ENCODE measurements at regions not wholly inside any gene's neighbourhood (a gene's known extent, or its start where the extent isn't known, plus 50 kb on each side); places are given as distances from the start of the nearest gene placed in this dataset.

- peak; percentile 44 for DNase-seq
- Mint-ChIP-seq H3K27me3 (ENCODE audit: insufficient read depth) (peaks cover 19% of the 10 kb centered on the region), H3K27ac (no peak overlapping the region), H3K4me3 (no peak overlapping the region), H3K4me1 (peaks cover 4% of the 10 kb centered on the region), H3K9me3 (peaks cover 2% of the 10 kb centered on the region), H3K36me3 (ENCODE audit: low read depth) (no peaks in the 10 kb centered on the region)
- WGBS, 2 experiments (ENCODE audit: insufficient coverage in 1 of 2, insufficient read length in 1 of 2) = 90 to 93% methylated on average over 3 to 8 of the region's 8 CpGs
- Histone ChIP-seq H3K36me3 (ENCODE audit: control insufficient read depth, insufficient read depth, low read length) (no peaks in the 10 kb centered on the region), H3K9ac (ENCODE audit: extremely low read depth, low read length, poor library complexity, severe bottlenecking) (no peak overlapping the region), H3K27me3 (ENCODE audit: control insufficient read depth, insufficient read depth, low read length, poor library complexity, severe bottlenecking) (no peaks in the 10 kb centered on the region), H3K27ac (ENCODE audit: low read depth, low read length) (no peak overlapping the region), H3K4me1 (ENCODE audit: control insufficient read depth, insufficient read depth, low read length) (no peaks in the 10 kb centered on the region), H3K4me3 (ENCODE audit: low read length) (no peak overlapping the region), H3K9me3 (ENCODE audit: control insufficient read depth, low read length) (peaks cover 13% of the 10 kb centered on the region)
- no peak for TF ChIP-seq CTCF (conservative IDR thresholded peaks at IDR 0.05)
Observed at GRCh38 chr3:126277629-126278378, 79.4 kb downstream of the KLF15 start.

GRCh38 chr3:126275620-126275904, 81.6 kb downstream of the KLF15 start:
- no peak for DNase-seq
- Mint-ChIP-seq H3K27ac (no peak overlapping the region), H3K27me3 (ENCODE audit: insufficient read depth) (peaks cover 16% of the 10 kb centered on the region), H3K4me3 (no peak overlapping the region), H3K9me3 (no peaks in the 10 kb centered on the region), H3K36me3 (ENCODE audit: low read depth) (no peaks in the 10 kb centered on the region), H3K4me1 (no peaks in the 10 kb centered on the region)
- Histone ChIP-seq H3K4me3 (ENCODE audit: low read length) (no peak overlapping the region), H3K4me1 (ENCODE audit: control insufficient read depth, insufficient read depth, low read length) (no peaks in the 10 kb centered on the region), H3K9ac (ENCODE audit: extremely low read depth, low read length, poor library complexity, severe bottlenecking) (no peak overlapping the region), H3K36me3 (ENCODE audit: control insufficient read depth, insufficient read depth, low read length) (no peaks in the 10 kb centered on the region), H3K27me3 (ENCODE audit: control insufficient read depth, insufficient read depth, low read length, poor library complexity, severe bottlenecking) (no peaks in the 10 kb centered on the region), H3K27ac (ENCODE audit: low read depth, low read length) (no peak overlapping the region), H3K9me3 (ENCODE audit: control insufficient read depth, low read length) (no peaks in the 10 kb centered on the region)
- 93 to 98% methylated on average over 2 of the region's 2 CpGs for WGBS, 2 experiments (ENCODE audit: insufficient coverage in 1 of 2, insufficient read length in 1 of 2)
- TF ChIP-seq CTCF (conservative IDR thresholded peaks at IDR 0.05) = no peak

- no peaks in the 10 kb centered on the region for H3K36me3 Mint-ChIP-seq (ENCODE audit: low read depth)
- Histone ChIP-seq H3K9me3 (ENCODE audit: control insufficient read depth, low read length) (no peaks in the 10 kb centered on the region), H3K9ac (ENCODE audit: extremely low read depth, low read length, poor library complexity, severe bottlenecking) (no peak overlapping the region), H3K4me3 (ENCODE audit: low read length) (no peak overlapping the region), H3K27me3 (ENCODE audit: control insufficient read depth, insufficient read depth, low read length, poor library complexity, severe bottlenecking) (no peaks in the 10 kb centered on the region), H3K36me3 (ENCODE audit: control insufficient read depth, insufficient read depth, low read length) (no peaks in the 10 kb centered on the region), H3K27ac (ENCODE audit: low read depth, low read length) (no peak overlapping the region), H3K4me1 (ENCODE audit: control insufficient read depth, insufficient read depth, low read length) (no peaks in the 10 kb centered on the region)
- no peak for TF ChIP-seq CTCF (conservative IDR thresholded peaks at IDR 0.05)
- WGBS, 2 experiments (ENCODE audit: insufficient coverage in 1 of 2, insufficient read length in 1 of 2) = 91 to 93% methylated on average over 9 to 10 of the region's 10 CpGs
- no peaks in the 10 kb centered on the region for H3K9me3 Mint-ChIP-seq
- H3K27me3 Mint-ChIP-seq (ENCODE audit: insufficient read depth) = peaks cover 16% of the 10 kb centered on the region
- DNase-seq = no peak
- H3K27ac Mint-ChIP-seq = no peak overlapping the region
- no peaks in the 10 kb centered on the region for H3K4me1 Mint-ChIP-seq
- no peak overlapping the region for H3K4me3 Mint-ChIP-seq
Observed at GRCh38 chr3:126274735-126275619, 82.2 kb downstream of the KLF15 start.
